GM12878 (cell line): ENCODE measurements at regions not wholly inside any gene's neighbourhood (a gene's known extent, or its start where the extent isn't known, plus 50 kb on each side); places are given as distances from the start of the nearest gene placed in this dataset.

Experiments used
- ATAC-seq: fragments of 200-7000 bp; cut with Tn5 transposase; 3 replicates; pipeline ENCODE4 v1.9.1; 2020; ENCODE audit warnings: mild to moderate bottlenecking, moderate library complexity
- BruUV-seq: library from RNA; stranded (reverse); fragments of 400-500 nt; replicated peaks from 2 replicates; lab custom pipeline; 2021; lab: Mats Ljungman, UMichigan
- CTCF ChIA-PET: fragments of 300-600 bp; sonication (Branson Sonifier 250); formaldehyde crosslinking; extraction: SDS; loops from one replicate; lab custom pipeline; 2021; ENCODE audit warnings: inconsistent platforms; lab: Yijun Ruan, JAX
- POLR2A ChIA-PET: fragments of 350-600 bp; formaldehyde crosslinking; extraction: SDS; loops from one replicate; lab custom pipeline; 2021; ENCODE audit warnings: inconsistent platforms; lab: Charles Lee
- RAD21 ChIA-PET: fragments of 300-600 bp; sonication (Branson Sonifier 250); formaldehyde crosslinking; loops from one replicate; lab custom pipeline; 2023; ENCODE audit warnings: antibody characterized with exemption; ENCODE audit not compliant: unreplicated experiment; lab: Charles Lee
- SMC1A ChIA-PET: fragments of 300-600 bp; sonication (Branson Sonifier 250); formaldehyde crosslinking; loops from one replicate; lab custom pipeline; 2023; ENCODE audit not compliant: unreplicated experiment, uncharacterized antibody; lab: Charles Lee
- DNase-seq: peaks from one replicate; pipeline ENCODE4 v3.0.0-alpha.2; 2011; ENCODE audit warnings: low read depth, low spot score
- FAIRE-seq: peaks from 3 replicates; lab custom pipeline; 2011; peaks lifted over from hg19 to GRCh38; lab: Jason Lieb, UNC
- H2AFZ ChIP-seq: 2 replicates; pipeline ENCODE4 v1.6.0; 2011; ENCODE audit warnings: low read depth, low read length, control low read depth; ENCODE audit not compliant: control insufficient read depth
- H3K27ac ChIP-seq: 2 replicates; pipeline ENCODE4 v1.5.1; 2011; ENCODE audit warnings: control low read depth; ENCODE audit not compliant: control insufficient read depth, insufficient read depth
- H3K27me3 ChIP-seq, 2 experiments: replicated peaks in 1 of 2; 2 replicates each; pipeline versions ENCODE4 v1.6.0 to v1.6.1; 2011; ENCODE audit warnings: low read length in 1 of 2; ENCODE audit not compliant: control insufficient read depth in 2 of 2, insufficient read depth in 2 of 2
- H3K36me3 ChIP-seq, 2 experiments: 2 replicates each; pipeline ENCODE4 v1.5.1; 2011; ENCODE audit warnings: low read length in 1 of 2; ENCODE audit not compliant: control insufficient read depth in 2 of 2, insufficient read depth in 2 of 2
- H3K4me1 ChIP-seq: 2 replicates; pipeline ENCODE4 v1.6.1; 2011; ENCODE audit warnings: mild to moderate bottlenecking, low read length, moderate library complexity, mixed read lengths; ENCODE audit not compliant: control insufficient read depth, insufficient read depth
- H3K4me2 ChIP-seq: 2 replicates; pipeline ENCODE4 v1.6.0; 2011; ENCODE audit warnings: control low read depth; ENCODE audit not compliant: control insufficient read depth, insufficient read depth
- H3K4me3 ChIP-seq: fragments of 200-600 bp; sonication (generic); 2 replicates; pipeline ENCODE4 v1.5.1; 2016
- H3K79me2 ChIP-seq: 2 replicates; pipeline ENCODE4 v1.6.0; 2011; ENCODE audit warnings: low read length; ENCODE audit not compliant: control insufficient read depth, insufficient read depth
- H3K9ac ChIP-seq: 2 replicates; pipeline ENCODE4 v1.8.0; 2011; ENCODE audit warnings: low read length, control low read depth, mixed read lengths; ENCODE audit not compliant: control insufficient read depth, insufficient read depth
- H3K9me3 ChIP-seq: replicated peaks from 3 replicates; pipeline ENCODE4 v1.5.1; 2011; ENCODE audit warnings: mild to moderate bottlenecking, low read length; ENCODE audit not compliant: control insufficient read depth, insufficient read depth
- H4K20me1 ChIP-seq: 2 replicates; pipeline ENCODE4 v1.6.0; 2011; ENCODE audit not compliant: control insufficient read depth, insufficient read depth
- BRCA1 ChIP-seq: IDR thresholded peaks from 2 replicates; pipeline ENCODE4 v1.6.1; 2011; ENCODE audit warnings: low read depth, low read length, improper control_type of control experiment
- CHD1 ChIP-seq: IDR thresholded peaks from 2 replicates; pipeline ENCODE4 v1.6.1; 2012; ENCODE audit warnings: low read depth, low read length, improper control_type of control experiment
- CHD2 ChIP-seq: IDR thresholded peaks from 2 replicates; pipeline ENCODE4 v1.6.1; 2011; ENCODE audit warnings: low read depth, low read length, improper control_type of control experiment, borderline replicate concordance
- CHD4 ChIP-seq: fragments of 200-600 bp; sonication (generic); IDR thresholded peaks from 2 replicates; pipeline ENCODE4 v1.6.1; 2016; ENCODE audit warnings: mild to moderate bottlenecking
- CREB1 ChIP-seq: IDR thresholded peaks from 2 replicates; pipeline ENCODE4 v1.6.1; 2012; ENCODE audit warnings: low read depth, mild to moderate bottlenecking, inconsistent platforms
- FOXK2 ChIP-seq: fragments of 450-650 bp; IDR thresholded peaks from 2 replicates; pipeline ENCODE4 v1.6.1; 2017; ENCODE audit warnings: mild to moderate bottlenecking, moderate library complexity
- GATAD2B ChIP-seq: fragments of 450-650 bp; conservative IDR thresholded peaks from 2 replicates; pipeline ENCODE4 v1.6.1; 2017; ENCODE audit warnings: low read depth, mild to moderate bottlenecking, moderate library complexity
- HDAC2 ChIP-seq: fragments of 200-600 bp; sonication (generic); IDR thresholded peaks from 2 replicates; pipeline ENCODE4 v1.6.1; 2017
- IKZF2 ChIP-seq, 2 experiments: fragments of 450-650 bp; IDR thresholded peaks; 2 replicates each; pipeline ENCODE4 v1.6.1; 2017; ENCODE audit warnings: mild to moderate bottlenecking in 2 of 2, moderate library complexity in 2 of 2
- LARP7 ChIP-seq: fragments of 450-650 bp; IDR thresholded peaks from 2 replicates; pipeline ENCODE4 v1.6.1; 2017; ENCODE audit warnings: mild to moderate bottlenecking
- PAX5 ChIP-seq: IDR thresholded peaks from 2 replicates; pipeline ENCODE4 v1.6.1; 2011; ENCODE audit warnings: low read depth, low read length, borderline replicate concordance
- PAX8 ChIP-seq: fragments of 450-650 bp; IDR thresholded peaks from 2 replicates; pipeline ENCODE4 v1.6.1; 2017; ENCODE audit warnings: mild to moderate bottlenecking, moderate library complexity
- POU2F2 ChIP-seq: IDR thresholded peaks from 3 replicates; pipeline ENCODE4 v1.6.1; 2011; ENCODE audit warnings: low read depth, mild to moderate bottlenecking, low read length, borderline replicate concordance
- RAD21 ChIP-seq: IDR thresholded peaks from 2 replicates; pipeline ENCODE4 v1.6.1; 2011; ENCODE audit warnings: mild to moderate bottlenecking, low read depth, low read length, moderate library complexity; ENCODE audit not compliant: insufficient read depth
- SREBF1 ChIP-seq: IDR thresholded peaks from 2 replicates; pipeline ENCODE4 v1.6.1; 2012; ENCODE audit warnings: mild to moderate bottlenecking, low read length
- TARDBP ChIP-seq: IDR thresholded peaks from 2 replicates; pipeline ENCODE4 v1.6.1; 2016; ENCODE audit warnings: borderline replicate concordance
- ZNF274 ChIP-seq: IDR thresholded peaks from one replicate; pipeline ENCODE4 v1.8.0; 2011; ENCODE audit not compliant: insufficient read length, insufficient read depth
- ZNF384 ChIP-seq: IDR thresholded peaks from 2 replicates; pipeline ENCODE4 v1.6.1; 2012; ENCODE audit warnings: low read depth, mild to moderate bottlenecking, low read length, improper control_type of control experiment, borderline replicate concordance
- WGBS: methylation state at CpG from one replicate; pipeline ENCODE4 v1.1.6; 2016; ENCODE audit warnings: low lambda C conversion rate; ENCODE audit not compliant: insufficient replicate concordance, insufficient coverage; ENCODE audit errors: missing lambda C conversion rate; 5-methylcytosine and 5-hydroxymethylcytosine counted together
- in situ Hi-C: fragments of 300-500 bp; cut with MboI; formaldehyde crosslinking; loops from 9 replicates; pipeline ENCODE4 v1.14.3; 2018; ENCODE audit warnings: mixed read lengths
- intact Hi-C: fragments of 100-400 bp; cut with micrococcal nuclease; formaldehyde crosslinking; loops from one replicate; pipeline ENCODE4 v1.14.2; 2022; ENCODE audit not compliant: unreplicated experiment
- TF ChIP-seq, protein P1 (sequence below): fragments of 450-650 bp; IDR thresholded peaks from 2 replicates; pipeline ENCODE4 v1.6.1; 2018; ENCODE audit warnings: mild to moderate bottlenecking, low read depth, moderate library complexity; ENCODE audit not compliant: partially characterized antibody

DNA sequence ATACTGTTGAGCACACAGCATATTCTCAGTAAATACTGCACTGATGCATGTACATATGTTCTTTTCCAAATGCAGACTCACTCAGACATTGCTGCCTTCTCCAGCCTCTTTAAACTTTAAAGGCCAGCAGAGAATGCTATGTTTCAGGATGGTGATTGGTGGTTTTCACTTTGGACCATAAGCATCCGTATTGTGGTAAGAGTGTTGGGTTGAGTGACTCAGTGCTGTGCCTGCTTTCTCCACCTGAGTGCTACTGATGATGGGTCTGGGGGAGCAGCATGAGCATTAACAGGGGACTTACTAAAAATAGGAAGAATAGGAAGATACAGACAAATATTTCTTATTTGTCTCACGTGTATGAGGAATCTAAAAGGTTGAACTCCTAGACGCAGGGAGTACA lies 56.3 kb upstream of the ZNF92 start:
- RAD21 ChIA-PET, result no interaction called here
- in situ Hi-C loops, result loop anchor here (5.0 kb wide), 1 partner anchor 365 kb away; no protein-coding TSS in a partner anchor
- TF ChIP-seq PAX8, result no peak
- TF ChIP-seq HDAC2, result no peak
- no peak for TF ChIP-seq GATAD2B
- no peak for TF ChIP-seq PAX5
- TF ChIP-seq TARDBP, result no peak
- no peak for TF ChIP-seq CREB1
- no peak for TF ChIP-seq ZNF274
- SMC1A ChIA-PET, result interaction anchor here (1.8 kb wide), 1 partner anchor 26 kb away, joined by 4 read pairs; no protein-coding TSS in a partner anchor
- no peak overlapping the region for H3K9ac ChIP-seq
- no peak overlapping the region for H3K4me2 ChIP-seq
- intact Hi-C loops, result no loop called here
- H2AFZ ChIP-seq, result no peak overlapping the region
- no peak overlapping the region for H3K27ac ChIP-seq
- no peak for FAIRE-seq
- H4K20me1 ChIP-seq, result no peaks in the 10 kb centered on the region
- no peak for ATAC-seq
- no peak overlapping the region for H3K4me3 ChIP-seq
- CTCF ChIA-PET, result no interaction called here
- no peaks in the 10 kb centered on the region for H3K9me3 ChIP-seq
- 72% methylated on average over 3 of the region's 3 CpGs for WGBS
- H3K36me3 ChIP-seq, result peaks cover 0 to 3% of the 10 kb centered on the region in 2 experiments; a peak in 2 of 4 replicates
- H3K79me2 ChIP-seq, result no peaks in the 10 kb centered on the region
- no peaks in the 10 kb centered on the region for H3K27me3 ChIP-seq
- H3K4me1 ChIP-seq, result no peaks in the 10 kb centered on the region
- POLR2A ChIA-PET, result interaction anchor here (0.6 kb wide), 2 partner anchors 10 to 723 kb away, joined by 3 read pairs; no protein-coding TSS in a partner anchor
- no peak for DNase-seq
- BruUV-seq, result no TSS peak

DNA sequence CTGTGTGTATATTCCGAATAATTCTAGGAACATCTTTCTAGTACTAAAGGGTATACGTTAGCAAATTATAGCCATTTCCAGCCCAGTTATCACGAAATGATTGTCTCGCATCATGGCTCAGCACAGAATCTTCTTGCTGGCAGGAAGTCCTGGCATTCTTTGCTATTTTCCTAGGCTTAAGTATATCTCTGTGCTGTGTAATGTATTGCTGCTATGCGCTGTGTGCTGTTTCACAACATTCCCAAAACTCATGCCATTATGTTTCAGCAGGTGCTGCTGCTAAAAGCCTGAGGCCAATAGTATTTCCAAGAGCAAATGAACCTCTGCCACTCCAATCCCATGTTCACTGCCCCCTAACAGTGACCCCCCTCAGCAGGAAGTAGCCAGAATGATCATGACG lies 62.9 kb upstream of the ZNF92 start:
- ChIA-PET RAD21 (no interaction called here), CTCF (no interaction called here), POLR2A (no interaction called here), SMC1A (no interaction called here)
- H3K4me2 ChIP-seq, result no peak overlapping the region
- peaks cover 2 to 3% of the 10 kb centered on the region in 2 experiments; a peak in 3 of 4 replicates for H3K36me3 ChIP-seq
- H2AFZ ChIP-seq, result no peak overlapping the region
- no peak overlapping the region for H3K27ac ChIP-seq
- in situ Hi-C loops, result no loop called here
- DNase-seq (no peak), ATAC-seq (no peak), FAIRE-seq (no peak)
- no peaks in the 10 kb centered on the region for H3K27me3 ChIP-seq
- no peaks in the 10 kb centered on the region for H3K79me2 ChIP-seq
- H3K9me3 ChIP-seq, result no peaks in the 10 kb centered on the region
- no TSS peak for BruUV-seq
- H4K20me1 ChIP-seq, result no peaks in the 10 kb centered on the region
- H3K4me1 ChIP-seq, result no peaks in the 10 kb centered on the region
- intact Hi-C loops, result no loop called here
- H3K9ac ChIP-seq, result no peak overlapping the region
- 86% methylated on average over 6 of the region's 6 CpGs for WGBS
- no peak overlapping the region for H3K4me3 ChIP-seq
- TF ChIP-seq FOXK2 (no peak), SREBF1 (no peak), ZNF384 (no peak), RAD21 (no peak), CHD1 (no peak), CHD2 (no peak), POU2F2 (no peak), LARP7 (no peak), CHD4 (no peak), BRCA1 (no peak), IKZF2 (IDR thresholded peaks at IDR 0.05) (no peak)
- TF ChIP-seq, protein P1, sequence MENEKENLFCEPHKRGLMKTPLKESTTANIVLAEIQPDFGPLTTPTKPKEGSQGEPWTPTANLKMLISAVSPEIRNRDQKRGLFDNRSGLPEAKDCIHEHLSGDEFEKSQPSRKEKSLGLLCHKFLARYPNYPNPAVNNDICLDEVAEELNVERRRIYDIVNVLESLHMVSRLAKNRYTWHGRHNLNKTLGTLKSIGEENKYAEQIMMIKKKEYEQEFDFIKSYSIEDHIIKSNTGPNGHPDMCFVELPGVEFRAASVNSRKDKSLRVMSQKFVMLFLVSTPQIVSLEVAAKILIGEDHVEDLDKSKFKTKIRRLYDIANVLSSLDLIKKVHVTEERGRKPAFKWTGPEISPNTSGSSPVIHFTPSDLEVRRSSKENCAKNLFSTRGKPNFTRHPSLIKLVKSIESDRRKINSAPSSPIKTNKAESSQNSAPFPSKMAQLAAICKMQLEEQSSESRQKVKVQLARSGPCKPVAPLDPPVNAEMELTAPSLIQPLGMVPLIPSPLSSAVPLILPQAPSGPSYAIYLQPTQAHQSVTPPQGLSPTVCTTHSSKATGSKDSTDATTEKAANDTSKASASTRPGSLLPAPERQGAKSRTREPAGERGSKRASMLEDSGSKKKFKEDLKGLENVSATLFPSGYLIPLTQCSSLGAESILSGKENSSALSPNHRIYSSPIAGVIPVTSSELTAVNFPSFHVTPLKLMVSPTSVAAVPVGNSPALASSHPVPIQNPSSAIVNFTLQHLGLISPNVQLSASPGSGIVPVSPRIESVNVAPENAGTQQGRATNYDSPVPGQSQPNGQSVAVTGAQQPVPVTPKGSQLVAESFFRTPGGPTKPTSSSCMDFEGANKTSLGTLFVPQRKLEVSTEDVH, result no peak
